C4-2B (cell line): ENCODE measurements at regions not wholly inside any gene's neighbourhood (a gene's known extent, or its start where the extent isn't known, plus 50 kb on each side); places are given as distances from the start of the nearest gene placed in this dataset.
"Not testable (repeated sequence)": the region's sequence is repeated elsewhere in the genome, so short reads cannot be mapped to it uniquely, and the experiment has no call there.

Source experiments
- CTCF ChIP-seq: fragments of 450-650 bp; conservative IDR thresholded peaks from 2 replicates; pipeline ENCODE4 v1.5.1; 2017; ENCODE audit warnings: mild to moderate bottlenecking
- ZFX ChIP-seq: fragments of 450-650 bp; IDR thresholded peaks from 2 replicates; pipeline ENCODE4 v1.6.1; 2017

DNA sequence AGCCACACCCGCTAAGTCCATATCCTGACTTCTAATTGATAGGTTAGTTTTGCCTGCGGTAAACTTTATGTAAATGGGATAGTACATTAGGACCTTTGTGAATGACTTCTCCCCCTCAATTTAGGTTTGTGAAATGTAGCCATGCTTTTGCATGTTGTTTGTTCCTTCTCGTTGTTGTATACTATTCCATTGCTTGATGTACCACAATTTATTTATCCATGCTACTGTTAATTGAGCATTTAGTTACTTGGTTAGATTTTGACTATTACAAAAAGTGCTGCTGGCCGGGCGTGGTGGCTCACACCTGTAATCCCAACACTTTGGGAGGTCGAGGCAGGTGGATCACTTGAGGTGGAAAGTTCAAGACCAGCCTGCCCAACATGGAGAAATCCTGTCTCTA, 150.8 kb upstream of the MED13 start:
- TF ChIP-seq CTCF, ZFX: not testable (repeated sequence)
